NOMO-1 (cell line): ENCODE measurements at regions not wholly inside any gene's neighbourhood (a gene's known extent, or its start where the extent isn't known, plus 50 kb on each side); places are given as distances from the start of the nearest gene placed in this dataset.
"Not testable (repeated sequence)": the region's sequence is repeated elsewhere in the genome, so short reads cannot be mapped to it uniquely, and the experiment has no call there.

ENCODE experiments used
- DNase-seq, 2 experiments: peaks; one replicate each; lab custom pipeline; 2025; ENCODE audit not compliant: unreplicated experiment in 2 of 2; lab: John Stamatoyannopoulos, UW

- no peak for DNase-seq
These were observed 478.2 kb upstream of the PFKP start for GRCh38 chr10:2589196-2589595.

GRCh38 chr10:2584385-2584784 lies 483.0 kb upstream of the PFKP start:
- DNase-seq: no peak

DNA sequence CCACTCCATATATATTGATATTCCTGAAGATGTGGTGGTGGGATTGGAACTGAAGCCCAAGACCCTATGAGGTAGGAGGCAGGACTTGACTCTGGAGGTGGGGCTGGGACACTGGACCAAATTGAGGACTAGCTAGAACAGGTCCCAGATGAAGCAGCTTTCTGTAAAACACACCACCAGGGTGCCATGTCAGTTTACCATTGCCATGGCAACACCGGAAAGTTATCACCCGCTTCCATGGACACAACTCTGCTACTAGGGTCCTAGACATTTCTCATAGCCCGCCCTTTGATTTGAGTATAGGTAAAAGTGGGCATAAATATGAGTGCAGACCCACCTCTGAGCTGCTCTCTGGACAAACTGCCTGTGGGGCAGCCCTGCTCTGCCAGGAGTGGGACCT lies 490.5 kb upstream of the PFKP start:
- DNase-seq: no peak

DNA sequence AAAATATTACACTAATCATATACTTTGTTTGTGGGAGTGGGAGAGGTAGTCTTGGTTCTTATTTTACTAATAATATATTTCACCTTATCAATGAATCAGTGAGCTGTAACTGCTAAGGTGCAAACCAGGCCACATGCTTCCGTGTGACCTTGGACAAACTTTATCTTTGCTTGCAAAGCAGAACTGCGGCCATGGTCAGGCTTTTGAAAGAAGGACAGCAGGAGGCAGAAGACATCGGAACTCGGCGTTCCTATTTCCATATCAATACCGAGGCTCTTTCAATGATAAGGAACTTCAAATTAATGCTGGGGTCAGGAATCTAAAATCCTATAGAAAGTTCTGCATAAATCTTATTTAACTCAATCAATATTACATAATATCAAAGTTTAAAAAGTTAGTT lies 491.9 kb upstream of the PFKP start:
- DNase-seq: no peak

DNA sequence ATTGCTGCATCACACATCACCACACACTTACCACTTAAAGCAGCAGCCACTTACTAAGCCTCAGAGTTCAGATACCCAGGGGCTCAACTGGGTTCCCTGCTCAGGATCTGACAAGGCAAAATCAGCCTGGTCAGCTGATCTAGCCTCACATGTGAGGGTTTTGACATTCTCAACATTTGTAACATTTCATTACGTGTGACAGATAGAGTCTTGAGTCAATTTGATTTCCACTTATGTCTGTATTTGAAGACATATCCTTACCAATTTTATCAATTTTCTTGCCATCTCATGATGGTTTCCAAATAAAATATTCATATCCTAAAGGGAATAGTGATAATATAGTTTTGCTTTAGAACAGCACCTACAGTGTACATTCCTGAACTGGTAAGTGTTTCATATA lies 494.7 kb upstream of the PFKP start:
- no peak for DNase-seq

DNA sequence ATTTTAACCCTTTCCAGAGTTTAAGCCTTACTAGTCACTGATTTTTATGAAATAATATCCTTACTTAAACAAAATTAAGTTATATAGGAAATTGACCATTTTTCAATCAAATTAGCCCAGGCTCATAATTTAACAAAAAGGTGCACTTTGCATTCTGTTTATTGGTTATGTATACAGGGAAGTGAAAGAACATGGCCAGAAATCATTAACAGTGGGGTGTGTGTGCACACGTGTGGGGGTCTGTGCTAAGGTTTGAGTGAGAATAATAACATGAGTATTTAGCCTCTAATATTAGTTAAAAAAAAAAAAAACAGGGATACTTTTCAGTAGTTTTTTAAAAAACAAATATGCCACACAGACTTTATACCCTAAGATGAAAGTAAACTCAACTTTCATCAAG lies 510.5 kb upstream of the PFKP start:
- DNase-seq: no peak

DNA sequence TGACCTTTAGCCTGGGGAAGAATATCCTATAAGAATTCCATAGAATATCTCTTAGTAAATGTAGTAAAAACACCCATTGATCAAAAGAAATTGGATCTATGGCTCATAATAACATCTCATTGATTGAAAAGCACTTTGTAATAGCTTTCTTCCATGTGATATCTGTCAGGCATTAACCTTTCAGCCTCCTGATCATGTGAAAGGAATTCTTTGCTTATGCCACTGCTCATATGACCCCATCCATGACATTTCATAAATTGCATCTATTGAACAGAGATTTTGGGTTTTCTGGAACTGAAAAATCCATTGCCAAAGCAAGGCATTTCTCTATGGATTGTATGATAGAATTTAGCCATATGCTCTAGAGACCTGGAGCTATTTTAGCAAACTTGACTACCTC lies 519.3 kb upstream of the PFKP start:
- no peak for DNase-seq

DNA sequence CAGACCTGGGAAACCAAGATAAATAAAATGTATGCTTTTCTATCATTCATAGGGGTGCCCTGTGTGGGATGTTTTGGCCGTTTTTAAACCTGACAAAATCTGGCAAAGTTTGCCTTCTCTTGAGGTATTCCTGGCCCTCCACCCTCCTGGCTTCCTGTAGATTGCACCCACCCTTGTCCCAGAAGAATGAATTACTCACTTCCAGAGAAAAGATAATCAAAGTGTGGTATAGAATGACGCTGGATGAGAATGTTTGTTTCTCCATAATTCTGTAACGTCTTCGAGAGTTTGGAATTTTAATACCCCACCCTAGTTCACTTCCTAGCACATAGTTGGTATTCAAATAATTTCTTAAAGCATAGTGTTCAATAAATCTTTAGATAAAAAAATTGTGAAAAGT lies 519.7 kb upstream of the PFKP start:
- DNase-seq: no peak

- DNase-seq: not testable (repeated sequence)
These were observed 520.5 kb upstream of the PFKP start for GRCh38 chr10:2546894-2547293.

DNA sequence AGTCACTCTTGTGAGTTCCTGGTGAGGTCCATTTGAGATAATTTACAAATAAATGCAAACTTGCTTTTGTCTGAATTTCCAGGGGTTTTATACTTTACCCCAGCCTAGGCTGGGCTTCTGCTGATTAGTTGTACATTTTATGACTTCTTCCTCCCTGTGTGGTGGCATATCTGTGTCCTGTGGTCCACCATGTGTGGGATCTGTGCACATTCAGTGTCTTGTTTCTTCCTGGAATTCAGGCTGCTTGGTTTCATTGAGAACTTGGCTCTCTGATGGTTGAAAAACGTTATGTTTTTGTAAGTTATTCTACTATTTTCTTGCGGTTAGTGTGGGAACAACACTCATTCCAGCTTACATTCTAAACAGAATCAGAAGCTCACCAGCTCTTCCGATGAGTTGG lies 523.4 kb upstream of the PFKP start:
- DNase-seq: no peak

GRCh38 chr10:2543142-2543886 lies 524.0 kb upstream of the PFKP start:
- no peak for DNase-seq

GRCh38 chr10:2541176-2541575 lies 526.2 kb upstream of the PFKP start:
- no peak for DNase-seq

DNA sequence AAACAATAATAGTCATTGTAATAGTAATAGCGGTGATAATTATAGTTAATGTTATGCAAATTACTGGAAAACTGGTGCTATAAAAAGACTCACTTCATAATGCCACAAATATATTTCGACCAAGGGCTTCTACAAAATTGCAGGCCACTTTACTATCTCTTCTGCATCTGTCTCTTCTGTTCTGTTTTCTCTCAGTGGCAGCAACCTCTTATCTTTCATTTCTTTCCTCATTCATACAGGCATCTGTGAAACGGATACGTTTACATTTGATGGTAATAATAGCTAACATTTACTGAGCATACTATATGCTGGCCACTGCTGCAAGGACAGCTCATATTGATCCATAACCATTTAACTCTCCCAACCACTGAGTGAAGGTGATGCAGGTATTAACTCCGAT lies 537.4 kb upstream of the PFKP start:
- DNase-seq: no peak

GRCh38 chr10:2525781-2526180 lies 541.6 kb upstream of the PFKP start:
- no peak for DNase-seq

DNA sequence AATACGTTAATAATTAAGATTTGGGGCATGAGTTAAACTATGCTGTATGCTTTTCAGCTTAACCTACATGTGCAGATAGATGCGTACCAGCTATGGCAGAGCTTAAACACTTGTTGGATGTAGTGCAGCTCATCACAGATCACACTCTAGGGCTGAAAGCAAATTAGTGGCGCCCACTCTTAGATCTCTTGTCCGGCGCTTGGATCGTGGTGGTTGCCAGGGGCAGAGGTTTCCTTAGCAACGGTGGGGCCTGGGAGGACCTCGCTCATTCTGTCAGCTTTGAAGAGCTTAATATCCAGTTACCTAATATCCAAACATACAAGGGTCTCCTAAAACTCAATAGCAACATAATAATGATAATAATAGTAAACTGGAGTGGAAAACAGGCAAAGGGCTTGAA lies 548.2 kb upstream of the PFKP start:
- no peak for DNase-seq

DNA sequence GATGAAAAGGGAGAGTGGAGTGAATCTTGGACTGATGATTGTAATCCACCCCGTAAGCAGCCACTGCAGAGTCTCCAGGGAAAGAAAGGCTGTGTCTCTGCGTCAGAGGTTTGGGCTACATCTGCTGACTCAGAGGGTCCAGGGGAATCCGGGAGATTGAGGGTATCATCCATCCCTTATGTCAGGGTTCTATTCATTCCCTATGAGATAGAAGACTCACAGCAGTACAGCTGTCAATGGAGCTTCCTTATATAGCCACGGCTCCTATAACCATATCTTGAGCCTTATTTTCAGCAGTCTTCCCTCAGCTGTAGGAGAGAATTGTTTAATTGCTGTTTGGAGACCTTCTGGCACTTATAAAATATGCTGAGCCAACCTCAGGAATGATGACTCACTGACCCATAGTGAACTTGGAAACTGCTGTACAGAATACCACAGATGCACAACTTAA lies 558.2 kb upstream of the PFKP start:
- peak in 1 of 2 experiments; percentile 34 for DNase-seq

DNA sequence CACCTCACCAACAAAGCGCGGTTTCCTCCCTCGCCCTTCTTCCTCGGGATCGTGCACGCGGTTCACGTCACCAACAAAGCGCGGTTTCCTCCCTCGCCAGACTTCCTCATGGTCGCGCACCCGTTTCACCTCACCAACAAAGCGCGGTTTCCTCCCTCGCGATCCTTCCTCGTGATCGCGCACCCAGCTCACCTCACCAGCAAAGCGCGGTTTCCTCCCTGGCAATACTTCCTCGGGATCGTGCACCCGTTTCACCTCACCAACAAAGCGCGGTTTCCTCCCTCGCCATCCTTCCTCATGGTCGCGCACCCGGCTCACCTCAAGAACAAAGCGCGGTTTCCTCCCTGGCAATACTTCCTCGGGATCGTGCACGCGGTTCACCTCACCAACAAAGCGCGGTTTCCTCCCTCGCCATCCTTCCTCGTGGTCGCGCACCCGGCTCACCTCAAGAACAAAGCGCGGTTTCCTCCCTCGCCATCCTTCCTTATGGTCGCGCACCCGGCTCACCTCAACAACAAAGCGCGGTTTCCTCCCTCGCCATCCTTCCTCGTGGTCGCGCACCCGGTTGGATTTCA lies 565.9 kb upstream of the PFKP start:
- DNase-seq: not testable (repeated sequence)

DNA sequence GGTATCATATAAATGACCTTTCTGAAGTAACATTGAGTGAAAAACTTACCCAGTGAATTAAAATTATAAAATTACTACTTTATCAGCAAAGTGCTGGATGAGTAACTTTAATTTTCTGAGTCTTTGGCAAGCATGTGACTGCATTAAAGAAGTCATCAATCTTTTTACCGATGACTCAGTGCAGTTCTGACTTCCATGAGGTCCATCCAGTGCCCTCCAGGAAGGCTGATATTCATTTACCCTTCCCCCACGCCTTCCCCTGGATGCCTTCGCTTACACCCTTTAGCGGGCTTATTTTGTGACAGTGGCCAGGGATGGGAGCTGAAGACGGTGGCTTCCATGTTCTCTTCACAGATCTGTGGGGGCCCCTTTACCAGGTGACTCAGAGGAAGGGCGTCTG lies 572.9 kb upstream of the PFKP start:
- DNase-seq: no peak

DNA sequence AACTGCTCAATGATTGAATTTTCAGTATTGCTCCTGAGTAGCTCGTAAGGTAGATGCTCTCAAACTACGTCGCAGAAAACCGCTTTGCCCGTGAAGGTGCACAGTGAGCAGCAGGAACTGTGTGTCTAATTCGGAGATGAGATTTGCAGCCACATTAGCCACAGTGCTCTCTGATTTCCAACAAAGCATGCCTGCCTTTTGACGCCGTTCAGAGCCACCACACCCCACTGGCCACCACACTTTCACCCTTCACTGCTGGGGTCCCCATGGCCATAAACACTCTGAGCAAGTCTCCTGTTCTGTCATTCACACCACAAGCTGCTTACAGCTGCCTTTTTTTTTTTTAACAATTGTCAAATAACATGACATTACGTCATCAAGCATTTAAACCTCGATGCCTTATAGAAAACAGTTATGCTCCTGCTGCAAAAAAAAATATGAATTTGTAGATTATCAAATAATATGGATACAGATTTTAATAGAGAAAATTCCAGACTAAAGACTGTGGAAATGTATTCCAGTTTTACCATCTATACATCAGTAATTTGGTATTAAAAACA lies 578.8 kb upstream of the PFKP start:
- no peak for DNase-seq

GRCh38 chr10:2487921-2488320 lies 579.4 kb upstream of the PFKP start:
- DNase-seq: no peak

DNA sequence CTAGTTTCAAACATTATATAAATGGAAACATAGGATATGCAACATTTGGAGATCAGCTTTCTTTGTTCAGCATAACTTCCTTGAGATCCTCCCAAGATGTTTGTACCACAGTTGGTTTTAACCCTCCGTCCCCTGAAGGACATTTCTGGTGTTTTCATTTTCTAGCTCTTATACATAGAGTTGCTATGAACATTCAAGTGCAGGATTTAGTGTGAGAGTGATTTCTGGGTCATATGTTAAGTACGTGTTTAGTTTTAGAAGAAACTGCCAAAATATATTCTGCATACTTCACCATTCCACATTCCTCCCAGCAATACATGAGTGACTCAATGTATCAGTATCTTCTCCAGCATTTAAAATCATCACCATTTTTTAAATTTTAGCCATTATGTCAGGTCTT lies 588.7 kb upstream of the PFKP start:
- no peak for DNase-seq

DNA sequence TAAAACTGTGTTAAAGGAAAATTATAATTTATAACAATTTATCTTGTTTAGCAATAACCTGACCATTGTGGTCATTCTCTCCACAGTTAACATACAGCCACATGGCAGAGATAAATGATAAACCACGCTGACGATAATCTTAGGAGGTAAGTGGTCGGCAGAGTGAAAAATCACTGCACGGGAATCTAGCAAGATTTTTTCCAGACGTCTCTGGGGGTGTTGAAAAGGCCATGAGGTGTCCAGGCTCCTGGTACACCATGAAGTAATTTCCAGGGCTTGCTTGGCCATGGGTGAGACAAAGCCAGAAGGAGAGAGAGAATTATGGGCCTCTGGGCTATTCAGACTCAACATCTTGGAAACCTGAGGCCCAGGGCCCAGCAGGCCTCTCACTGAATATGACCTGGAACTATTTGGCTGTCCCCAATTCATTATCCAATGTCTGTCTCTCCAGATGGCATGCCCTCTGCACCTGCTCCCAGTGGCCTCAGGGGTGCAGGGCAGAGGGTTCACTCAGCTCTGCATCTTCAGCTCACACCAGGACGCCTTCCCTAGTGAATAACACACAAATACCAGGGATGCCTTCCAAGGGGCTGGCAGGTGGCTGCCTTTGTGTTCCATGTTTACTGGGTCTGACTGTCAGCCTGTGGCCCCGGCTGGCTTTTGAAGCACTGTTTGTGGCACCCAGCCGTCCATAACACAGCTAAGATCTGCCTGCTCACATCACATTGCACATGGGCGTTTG lies 590.4 kb upstream of the PFKP start:
- DNase-seq: no peak
